Erythroblast (primary cell): ENCODE measurements at regions not wholly inside any gene's neighbourhood (a gene's known extent, or its start where the extent isn't known, plus 50 kb on each side); places are given as distances from the start of the nearest gene placed in this dataset.

Experiments used
- DNase-seq, 2 experiments: peaks; one replicate each; lab custom pipeline; 2025; lab: John Stamatoyannopoulos, UW
- GATA1 ChIP-seq: IDR thresholded peaks from 2 replicates; pipeline ENCODE4 v1.6.1; 2011; ENCODE audit warnings: low read depth, mild to moderate bottlenecking, control low read depth, low read length, moderate library complexity
- POLR2A ChIP-seq: IDR thresholded peaks from 2 replicates; pipeline ENCODE4 v1.6.1; 2011; ENCODE audit warnings: mild to moderate bottlenecking, low read length

GRCh38 chr6:150456466-150456865 is 87.7 kb downstream of the IYD start:
- TF ChIP-seq GATA1 (no peak), POLR2A (no peak)
- no peak for DNase-seq

DNA sequence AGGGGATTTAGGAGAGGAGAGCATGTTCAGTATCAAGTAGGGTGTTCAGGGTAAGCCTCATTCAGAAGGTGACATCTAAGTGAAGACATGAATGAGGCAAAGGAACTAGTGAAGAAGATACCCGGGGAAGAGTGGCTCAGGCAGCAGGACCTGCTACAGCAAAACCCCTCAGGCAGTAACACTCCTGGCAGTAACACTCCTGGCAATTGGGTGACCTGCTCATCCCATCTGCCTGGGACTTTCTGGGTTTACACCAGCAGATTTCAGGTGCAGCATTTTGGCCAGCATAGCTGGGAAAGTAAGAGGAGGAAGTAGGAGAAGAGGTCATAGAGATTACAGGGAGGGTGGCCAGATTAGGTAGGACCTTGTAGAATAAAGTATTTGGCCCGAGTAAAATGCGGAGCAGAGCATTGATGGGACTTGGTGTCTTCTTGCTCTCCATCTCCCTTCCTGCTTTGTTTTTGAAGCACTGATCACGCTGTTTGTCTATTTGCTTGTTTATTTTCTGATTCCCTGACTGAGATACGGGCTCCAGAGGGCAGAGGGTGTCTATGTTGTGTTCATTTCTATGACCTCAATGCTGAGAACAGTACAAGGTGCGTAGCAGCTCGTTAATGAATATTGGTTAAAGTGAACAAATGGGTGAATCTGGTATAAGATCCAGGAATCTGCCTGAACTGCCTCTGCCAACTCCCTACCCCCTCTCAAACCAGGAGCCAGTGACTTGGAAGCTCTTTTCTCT is 88.3 kb downstream of the IYD start:
- no peak for TF ChIP-seq POLR2A
- no peak for TF ChIP-seq GATA1
- DNase-seq: no peak

- TF ChIP-seq GATA1 (no peak), POLR2A (no peak)
- DNase-seq: no peak
Observed at GRCh38 chr6:150458579-150458978, 89.8 kb downstream of the IYD start.

DNA sequence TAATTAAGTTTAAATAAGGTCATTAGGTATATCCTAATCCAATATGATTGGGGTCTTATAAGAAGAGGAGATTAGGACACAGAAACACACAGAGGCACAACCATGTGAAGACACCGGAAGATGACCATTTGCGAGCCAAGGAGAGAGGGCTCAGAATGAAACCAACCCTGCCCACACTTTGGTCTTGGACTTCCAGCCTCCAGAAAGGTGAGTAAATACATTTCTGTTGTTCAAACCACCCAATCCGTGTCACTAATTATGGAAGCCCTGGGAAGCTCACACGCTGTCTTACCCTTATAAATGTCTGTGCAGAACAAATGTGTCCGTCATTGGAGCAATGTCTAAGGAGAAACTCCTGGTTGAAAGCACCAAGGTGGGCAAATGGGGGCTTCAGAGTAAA is 95.0 kb downstream of the IYD start:
- TF ChIP-seq POLR2A (no peak), GATA1 (no peak)
- DNase-seq: no peak

DNA sequence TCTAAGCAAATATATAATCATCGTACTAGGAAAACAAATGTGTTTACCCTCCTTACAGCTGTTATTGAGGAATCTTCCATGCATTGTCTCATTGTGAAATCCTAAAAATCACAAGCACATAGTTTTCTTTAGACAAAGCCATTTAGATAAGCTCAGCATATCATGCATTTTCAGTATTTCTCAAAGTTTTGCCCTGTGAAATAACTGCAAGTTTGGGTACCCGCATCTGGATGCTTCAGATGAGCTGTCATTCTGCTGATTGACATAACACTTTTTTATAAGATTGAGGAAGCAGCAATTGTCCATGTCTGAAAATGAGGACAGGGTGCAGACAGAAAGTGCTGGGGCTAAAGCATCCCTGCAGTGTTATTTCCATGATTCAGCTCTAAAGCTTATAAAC is 96.2 kb downstream of the IYD start:
- DNase-seq: no peak
- TF ChIP-seq POLR2A (no peak), GATA1 (no peak)

DNA sequence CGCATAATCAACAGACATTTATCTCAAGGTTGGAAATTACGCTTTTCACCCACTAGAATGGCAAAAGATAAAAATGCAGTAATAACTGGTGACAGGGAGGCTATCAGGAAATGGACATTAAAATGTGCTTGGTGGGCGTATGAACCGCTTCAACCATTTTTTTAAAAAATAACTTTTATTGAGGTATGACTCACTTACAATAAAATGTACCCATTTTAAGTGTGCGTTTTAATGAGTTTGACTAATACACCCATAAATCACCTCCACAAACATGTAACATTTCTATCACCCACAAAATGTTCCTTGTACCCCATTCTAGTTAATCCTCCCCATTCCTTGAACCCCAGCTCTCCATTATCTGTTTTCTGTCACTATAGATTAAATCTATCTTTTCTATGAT is 96.8 kb downstream of the IYD start:
- TF ChIP-seq GATA1 (no peak), POLR2A (no peak)

DNA sequence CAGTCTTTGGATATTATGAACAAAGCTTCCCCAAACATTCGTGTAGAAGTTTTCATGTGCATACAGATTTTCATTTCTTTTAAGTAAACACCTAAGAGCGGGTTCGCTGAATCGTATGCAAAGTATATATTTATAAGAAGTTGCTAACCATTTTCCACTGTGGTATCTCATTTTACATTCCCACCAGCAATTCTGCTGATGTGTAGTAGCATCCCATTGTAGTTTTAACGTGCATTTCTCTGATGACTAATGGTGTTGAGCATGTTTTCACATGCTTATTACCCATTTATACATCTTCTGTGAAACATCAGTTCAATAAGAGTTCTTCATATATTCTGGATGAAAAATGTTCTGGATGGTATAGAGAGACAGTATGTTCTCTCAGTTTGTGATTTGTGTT is 97.4 kb downstream of the IYD start:
- TF ChIP-seq POLR2A (no peak), GATA1 (no peak)
- DNase-seq: no peak

More for the DNA sequence above, 96.8 kb downstream of the IYD start:
- DNase-seq: no peak

DNA sequence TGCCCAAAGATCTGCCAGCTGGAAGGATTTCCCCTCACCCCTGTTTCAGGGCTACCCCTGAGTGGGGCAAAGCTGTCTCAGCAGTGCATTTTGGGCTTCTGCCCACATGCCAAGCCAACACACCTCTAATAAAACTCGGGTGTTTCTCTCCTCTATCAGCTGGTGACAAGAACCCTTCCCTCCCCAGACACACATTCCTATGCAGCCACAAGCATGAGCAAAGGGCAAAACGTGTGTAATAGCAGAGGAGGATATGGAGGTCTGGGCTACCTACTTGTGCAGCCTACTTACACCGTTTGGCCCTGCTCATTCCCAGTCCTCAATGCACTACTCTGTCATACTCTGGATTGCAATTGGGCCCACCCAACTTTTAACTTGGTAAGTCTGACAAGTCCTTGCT is 101.3 kb downstream of the IYD start:
- no peak for TF ChIP-seq POLR2A
- TF ChIP-seq GATA1: no peak

GRCh38 chr6:150470960-150471665 is 102.3 kb downstream of the IYD start:
- TF ChIP-seq GATA1: no peak
- no peak for TF ChIP-seq POLR2A
- DNase-seq: no peak

More for the DNA sequence above, 101.3 kb downstream of the IYD start:
- DNase-seq: no peak

- no peak for DNase-seq
- TF ChIP-seq POLR2A (no peak), GATA1 (no peak)
Observed at GRCh38 chr6:150478656-150479545, 110.1 kb downstream of the IYD start.

DNA sequence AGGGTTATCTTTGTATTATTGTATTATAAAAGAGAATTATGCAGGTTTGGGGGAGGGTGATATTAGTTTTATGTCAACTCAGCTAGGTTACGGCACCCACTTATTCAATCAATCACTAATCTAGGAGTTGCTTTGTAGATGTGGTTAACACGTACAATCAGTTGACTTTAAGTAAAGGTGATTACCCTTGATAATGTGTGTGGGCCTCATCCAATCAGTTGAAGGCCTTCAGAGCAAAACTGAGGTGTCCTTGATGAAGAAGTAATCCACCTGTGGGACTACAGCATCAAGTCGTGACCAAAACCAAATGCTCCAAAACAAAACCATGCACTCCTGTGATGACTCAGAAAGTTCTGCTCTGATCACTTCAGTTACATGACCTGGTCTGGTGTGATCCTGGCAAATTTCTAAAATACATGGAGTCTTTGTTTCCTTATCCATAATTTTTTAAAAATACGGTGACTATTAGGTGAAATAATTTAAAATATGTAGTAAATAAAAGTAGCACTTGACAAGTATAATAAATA is 114.1 kb downstream of the IYD start:
- TF ChIP-seq POLR2A (no peak), GATA1 (no peak)
- no peak for DNase-seq

DNA sequence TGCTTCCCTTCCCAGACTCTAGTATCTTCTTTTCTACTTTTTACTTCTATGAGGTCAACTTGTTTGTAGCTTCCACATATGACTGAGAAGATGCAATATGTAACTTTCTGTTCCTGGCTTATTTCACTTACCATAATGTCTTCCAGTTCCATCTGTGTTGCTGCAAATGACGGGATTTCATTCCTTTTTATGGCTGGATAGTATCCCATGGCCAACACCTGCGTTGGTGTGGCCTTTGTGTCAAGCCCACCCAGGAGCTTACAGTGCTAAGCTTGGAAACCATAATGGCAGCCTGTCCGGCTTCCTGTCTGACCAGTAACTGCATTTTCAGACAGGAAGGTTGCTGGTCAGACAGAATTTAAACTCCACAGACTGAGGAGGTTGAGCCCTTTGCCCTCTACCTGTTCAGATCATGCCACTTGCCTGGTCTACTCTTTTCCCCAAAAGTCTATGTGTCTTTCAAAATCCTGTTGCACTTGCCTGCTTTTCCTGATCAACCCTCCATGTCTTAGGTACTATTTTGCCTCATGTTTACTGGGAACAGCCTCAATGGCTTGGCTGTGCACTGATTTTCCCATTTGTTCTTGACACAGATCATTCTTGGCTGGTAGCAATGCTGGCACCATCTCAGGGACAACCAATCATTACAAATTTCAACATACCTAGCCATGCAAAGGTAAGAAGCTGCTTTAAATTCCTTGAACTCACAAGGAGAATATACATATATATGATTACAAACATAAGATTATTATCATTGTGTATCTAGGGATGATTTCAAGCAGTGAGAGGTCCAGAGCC is 114.3 kb upstream of the PLEKHG1 start:
- DNase-seq: no peak
- TF ChIP-seq GATA1: no peak
- no peak for TF ChIP-seq POLR2A

DNA sequence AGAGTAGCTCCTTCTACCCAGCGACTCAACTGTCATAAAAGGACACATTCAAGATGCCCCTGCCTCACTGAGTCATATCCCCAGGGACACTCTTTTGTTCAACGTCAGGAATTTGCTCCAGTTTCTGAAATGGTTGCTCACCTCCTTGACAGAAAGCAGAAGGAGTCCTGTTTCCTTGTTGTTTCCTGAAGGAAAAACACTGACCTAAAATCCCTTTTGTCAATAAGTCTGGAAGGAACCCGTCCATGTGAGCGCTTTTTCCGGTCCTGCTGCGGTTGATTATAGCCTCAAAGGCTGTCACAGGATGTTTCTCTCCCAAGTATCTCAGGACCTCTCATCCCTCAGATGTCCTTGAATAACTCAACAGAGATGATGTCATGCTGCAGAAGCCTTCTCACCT is 113.6 kb upstream of the PLEKHG1 start:
- TF ChIP-seq GATA1 (no peak), POLR2A (no peak)
- DNase-seq: no peak
